DND-41 (cell line): ENCODE measurements at regions not wholly inside any gene's neighbourhood (a gene's known extent, or its start where the extent isn't known, plus 50 kb on each side); places are given as distances from the start of the nearest gene placed in this dataset.

Source experiments
- EZH2 ChIP-seq: IDR thresholded peaks from 3 replicates; pipeline ENCODE4 v1.6.1; 2012; ENCODE audit warnings: borderline replicate concordance, low read depth, mild to moderate bottlenecking, moderate library complexity, low read length, inconsistent platforms; ENCODE audit not compliant: severe bottlenecking
- TF ChIP-seq, protein P1 (sequence below): IDR thresholded peaks from 2 replicates; pipeline ENCODE4 v1.5.1; 2012; ENCODE audit warnings: borderline replicate concordance, low read length, moderate library complexity, mild to moderate bottlenecking; ENCODE audit not compliant: poor library complexity, severe bottlenecking; ENCODE audit errors: extremely low read depth

DNA sequence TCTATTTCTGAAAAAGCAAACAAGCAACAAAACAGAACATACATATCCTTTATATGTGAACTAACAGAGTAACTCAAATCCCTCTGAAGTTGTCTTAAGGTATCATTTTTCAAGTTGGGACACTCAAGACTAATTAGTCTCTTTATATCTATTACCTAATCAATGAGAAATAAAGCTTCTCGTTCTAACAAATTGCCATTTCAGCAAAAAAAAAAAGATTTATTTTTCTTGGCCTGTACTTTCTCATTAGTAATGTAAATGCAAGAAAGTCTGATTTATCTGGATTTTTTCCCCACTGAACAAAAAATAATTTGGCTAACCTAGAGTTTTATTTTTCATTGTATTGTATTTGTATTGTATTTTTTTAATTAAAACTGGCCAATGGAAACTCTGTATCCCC, 176.1 kb upstream of the NOL4 start:
- TF ChIP-seq, protein P1, sequence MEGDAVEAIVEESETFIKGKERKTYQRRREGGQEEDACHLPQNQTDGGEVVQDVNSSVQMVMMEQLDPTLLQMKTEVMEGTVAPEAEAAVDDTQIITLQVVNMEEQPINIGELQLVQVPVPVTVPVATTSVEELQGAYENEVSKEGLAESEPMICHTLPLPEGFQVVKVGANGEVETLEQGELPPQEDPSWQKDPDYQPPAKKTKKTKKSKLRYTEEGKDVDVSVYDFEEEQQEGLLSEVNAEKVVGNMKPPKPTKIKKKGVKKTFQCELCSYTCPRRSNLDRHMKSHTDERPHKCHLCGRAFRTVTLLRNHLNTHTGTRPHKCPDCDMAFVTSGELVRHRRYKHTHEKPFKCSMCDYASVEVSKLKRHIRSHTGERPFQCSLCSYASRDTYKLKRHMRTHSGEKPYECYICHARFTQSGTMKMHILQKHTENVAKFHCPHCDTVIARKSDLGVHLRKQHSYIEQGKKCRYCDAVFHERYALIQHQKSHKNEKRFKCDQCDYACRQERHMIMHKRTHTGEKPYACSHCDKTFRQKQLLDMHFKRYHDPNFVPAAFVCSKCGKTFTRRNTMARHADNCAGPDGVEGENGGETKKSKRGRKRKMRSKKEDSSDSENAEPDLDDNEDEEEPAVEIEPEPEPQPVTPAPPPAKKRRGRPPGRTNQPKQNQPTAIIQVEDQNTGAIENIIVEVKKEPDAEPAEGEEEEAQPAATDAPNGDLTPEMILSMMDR: no peak
- TF ChIP-seq EZH2: no peak
